Mesenchymal stem cell (in vitro differentiated cells and primary cell): ENCODE measurements at regions not wholly inside any gene's neighbourhood (a gene's known extent, or its start where the extent isn't known, plus 50 kb on each side); places are given as distances from the start of the nearest gene placed in this dataset.
A peak's percentile ranks its signal among the peaks of the same experiment; 100 is the strongest.

Experiments used
- DNase-seq: peaks from one replicate; pipeline ENCODE4 v3.0.0-alpha.2; 2013
- H2AFZ ChIP-seq: one replicate; pipeline ENCODE4 v1.6.1; 2013; ENCODE audit warnings: low read depth, mild to moderate bottlenecking, control low read depth, inconsistent platforms, low read length, moderate library complexity
- H2AK5ac ChIP-seq: 2 replicates; pipeline ENCODE4 v1.6.1; 2013; ENCODE audit warnings: low read length, moderate library complexity, mild to moderate bottlenecking, inconsistent platforms; ENCODE audit not compliant: severe bottlenecking
- H2BK120ac ChIP-seq: one replicate; pipeline ENCODE4 v1.6.1; 2013; ENCODE audit warnings: low read depth, mild to moderate bottlenecking, inconsistent platforms, low read length, moderate library complexity
- H2BK12ac ChIP-seq, 2 experiments: one replicate each; pipeline ENCODE4 v1.6.1; 2013; ENCODE audit warnings: inconsistent platforms in 2 of 2, low read length in 2 of 2, mild to moderate bottlenecking in 2 of 2, moderate library complexity in 2 of 2, control low read depth in 1 of 2
- H2BK15ac ChIP-seq: one replicate; pipeline ENCODE4 v1.6.1; 2013; ENCODE audit warnings: mild to moderate bottlenecking, low read depth, inconsistent platforms; ENCODE audit not compliant: poor library complexity, severe bottlenecking
- H2BK5ac ChIP-seq: 2 replicates; pipeline ENCODE4 v1.6.1; 2013; ENCODE audit warnings: low read depth, mild to moderate bottlenecking, low read length, control low read depth, inconsistent platforms; ENCODE audit not compliant: poor library complexity, severe bottlenecking
- H3K14ac ChIP-seq, 2 experiments: one replicate each; pipeline ENCODE4 v1.6.1; 2013; ENCODE audit warnings: inconsistent platforms in 2 of 2, low read length in 2 of 2, control low read depth in 1 of 2, mild to moderate bottlenecking in 1 of 2, moderate library complexity in 1 of 2
- H3K18ac ChIP-seq, 2 experiments: one replicate each; pipeline ENCODE4 v1.6.1; 2013; ENCODE audit warnings: inconsistent platforms in 2 of 2, low read length in 2 of 2, control low read depth in 1 of 2, low read depth in 1 of 2, mild to moderate bottlenecking in 1 of 2
- H3K23ac ChIP-seq, 2 experiments: one replicate each; pipeline ENCODE4 v1.6.1; 2013; ENCODE audit warnings: inconsistent platforms in 2 of 2, low read length in 2 of 2, mild to moderate bottlenecking in 2 of 2, moderate library complexity in 2 of 2, control low read depth in 1 of 2
- H3K27ac ChIP-seq: 2 replicates; pipeline ENCODE4 v1.5.1; 2013; ENCODE audit warnings: mild to moderate bottlenecking, moderate library complexity, low read length, control low read depth, inconsistent platforms; ENCODE audit not compliant: poor library complexity, severe bottlenecking
- H3K27me3 ChIP-seq, 2 experiments: 2 replicates each; pipeline versions ENCODE4 v1.6.1 to v1.7.0; 2013; ENCODE audit warnings: low read length in 2 of 2, mild to moderate bottlenecking in 2 of 2, moderate library complexity in 2 of 2, control low read depth in 1 of 2, inconsistent platforms in 1 of 2; ENCODE audit not compliant: control insufficient read depth in 1 of 2, insufficient read depth in 1 of 2
- H3K36me3 ChIP-seq, 2 experiments: 2 replicates each; pipeline versions ENCODE4 v1.6.1 to v1.7.0; 2013; ENCODE audit warnings: low read length in 2 of 2, control low read depth in 1 of 2, inconsistent platforms in 1 of 2, low read depth in 1 of 2, mild to moderate bottlenecking in 1 of 2; ENCODE audit not compliant: insufficient read depth in 2 of 2, control insufficient read depth in 1 of 2
- H3K4ac ChIP-seq, 2 experiments: one replicate each; pipeline ENCODE4 v1.6.1; 2013; ENCODE audit warnings: inconsistent platforms in 2 of 2, low read length in 2 of 2, mild to moderate bottlenecking in 2 of 2, moderate library complexity in 2 of 2, control low read depth in 1 of 2, low read depth in 1 of 2
- H3K4me1 ChIP-seq: 2 replicates; pipeline ENCODE4 v1.6.1; 2013; ENCODE audit warnings: low read depth, low read length, control low read depth; ENCODE audit not compliant: control insufficient read depth, insufficient read depth
- H3K4me2 ChIP-seq: 2 replicates; pipeline ENCODE4 v1.6.1; 2013; ENCODE audit warnings: low read length, mild to moderate bottlenecking, inconsistent platforms; ENCODE audit not compliant: poor library complexity, severe bottlenecking
- H3K4me3 ChIP-seq, 2 experiments: 2 replicates each; pipeline versions ENCODE4 v1.5.1 to v1.7.0; 2013; ENCODE audit warnings: low read length in 2 of 2, mild to moderate bottlenecking in 2 of 2, control low read depth in 1 of 2, low read depth in 1 of 2; ENCODE audit not compliant: insufficient read depth in 1 of 2
- H3K79me1 ChIP-seq: replicated peaks from 2 replicates; pipeline ENCODE4 v1.6.1; 2013; ENCODE audit warnings: mild to moderate bottlenecking, control low read depth, low read length, inconsistent platforms; ENCODE audit not compliant: poor library complexity, severe bottlenecking
- H3K9ac ChIP-seq: 2 replicates; pipeline ENCODE4 v1.7.0; 2013; ENCODE audit warnings: mild to moderate bottlenecking, low read length, moderate library complexity
- H3K9me3 ChIP-seq: 2 replicates; pipeline ENCODE4 v1.7.0; 2013; ENCODE audit warnings: mild to moderate bottlenecking, low read length; ENCODE audit not compliant: control insufficient read depth
- H4K8ac ChIP-seq: one replicate; pipeline ENCODE4 v1.6.1; 2013; ENCODE audit warnings: inconsistent platforms, mild to moderate bottlenecking, low read length, moderate library complexity
- H4K91ac ChIP-seq: one replicate; pipeline ENCODE4 v1.6.1; 2013; ENCODE audit warnings: mild to moderate bottlenecking, low read length, inconsistent platforms
- WGBS: methylation state at CpG from one replicate; pipeline ENCODE4 v1.1.7; 2013; ENCODE audit warnings: mixed read lengths; 5-methylcytosine and 5-hydroxymethylcytosine counted together

- H2AK5ac ChIP-seq: no peak overlapping the region
- no peak overlapping the region for H3K27ac ChIP-seq
- H2AFZ ChIP-seq: no peak overlapping the region
- H3K36me3 ChIP-seq: no peaks in the 10 kb centered on the region
- H3K4me2 ChIP-seq: no peak overlapping the region
- H2BK120ac ChIP-seq: no peak overlapping the region
- H2BK15ac ChIP-seq: no peak overlapping the region
- H3K14ac ChIP-seq: no peak overlapping the region
- H3K23ac ChIP-seq: no peak overlapping the region
- no peak overlapping the region for H3K18ac ChIP-seq
- no peaks in the 10 kb centered on the region for H3K9me3 ChIP-seq
- no peak overlapping the region for H2BK5ac ChIP-seq
- no peaks in the 10 kb centered on the region for H3K79me1 ChIP-seq
- H2BK12ac ChIP-seq: no peak overlapping the region
- WGBS: 29% methylated on average over 2 of the region's 2 CpGs
- no peaks in the 10 kb centered on the region for H3K27me3 ChIP-seq
- no peak overlapping the region for H3K4me3 ChIP-seq
- no peak for DNase-seq
- no peaks in the 10 kb centered on the region for H3K4me1 ChIP-seq
- no peak overlapping the region for H3K4ac ChIP-seq
- H4K91ac ChIP-seq: no peak overlapping the region
- no peak overlapping the region for H4K8ac ChIP-seq
- H3K9ac ChIP-seq: no peak overlapping the region
Observed at GRCh38 chr16:56022818-56023217, 147.6 kb upstream of the CES5A start.

GRCh38 chr16:56019274-56019673 is 144.1 kb upstream of the CES5A start:
- no peak overlapping the region for H3K27ac ChIP-seq
- no peak overlapping the region for H2BK120ac ChIP-seq
- DNase-seq: no peak
- no peak overlapping the region for H2BK12ac ChIP-seq
- H3K79me1 ChIP-seq: no peaks in the 10 kb centered on the region
- no peak overlapping the region for H2BK5ac ChIP-seq
- H3K36me3 ChIP-seq: no peaks in the 10 kb centered on the region
- H3K23ac ChIP-seq: no peak overlapping the region
- no peak overlapping the region for H3K14ac ChIP-seq
- no peaks in the 10 kb centered on the region for H3K9me3 ChIP-seq
- H3K9ac ChIP-seq: no peak overlapping the region
- H3K4me3 ChIP-seq: no peak overlapping the region
- no peak overlapping the region for H2AFZ ChIP-seq
- H3K27me3 ChIP-seq: no peaks in the 10 kb centered on the region
- no peak overlapping the region for H2AK5ac ChIP-seq
- no peak overlapping the region for H3K4ac ChIP-seq
- H3K4me1 ChIP-seq: no peaks in the 10 kb centered on the region
- H3K4me2 ChIP-seq: no peak overlapping the region
- H4K8ac ChIP-seq: no peak overlapping the region
- no peak overlapping the region for H2BK15ac ChIP-seq
- H4K91ac ChIP-seq: no peak overlapping the region
- H3K18ac ChIP-seq: no peak overlapping the region

GRCh38 chr16:56013962-56014552 is 138.9 kb upstream of the CES5A start:
- peak overlapping the region; percentile 22 for H4K8ac ChIP-seq
- no peak for DNase-seq

GRCh38 chr16:56012482-56012811 is 137.3 kb upstream of the CES5A start:
- H3K27ac ChIP-seq: no peak overlapping the region
- H4K91ac ChIP-seq: no peak overlapping the region
- H2BK15ac ChIP-seq: no peak overlapping the region
- H2AFZ ChIP-seq: no peak overlapping the region
- H2AK5ac ChIP-seq: no peak overlapping the region
- no peak overlapping the region for H2BK5ac ChIP-seq
- no peak overlapping the region for H2BK12ac ChIP-seq
- H3K9me3 ChIP-seq: no peaks in the 10 kb centered on the region
- no peak overlapping the region for H3K4me3 ChIP-seq
- no peak overlapping the region for H3K4me2 ChIP-seq
- H3K18ac ChIP-seq: no peak overlapping the region
- DNase-seq: no peak
- WGBS: 82% methylated on average over 3 of the region's 3 CpGs
- H3K4ac ChIP-seq: no peak overlapping the region
- H3K27me3 ChIP-seq: no peaks in the 10 kb centered on the region
- no peaks in the 10 kb centered on the region for H3K4me1 ChIP-seq
- no peak overlapping the region for H3K14ac ChIP-seq
- H3K36me3 ChIP-seq: no peaks in the 10 kb centered on the region
- H3K23ac ChIP-seq: no peak overlapping the region
- no peak overlapping the region for H3K9ac ChIP-seq
- H3K79me1 ChIP-seq: no peaks in the 10 kb centered on the region
- H2BK120ac ChIP-seq: no peak overlapping the region
- no peak overlapping the region for H4K8ac ChIP-seq

More at GRCh38 chr16:56013962-56014552, 138.9 kb upstream of the CES5A start:
- no peaks in the 10 kb centered on the region for H3K4me1 ChIP-seq
- H3K23ac ChIP-seq: no peak overlapping the region
- H2BK12ac ChIP-seq: no peak overlapping the region
- H3K14ac ChIP-seq: no peak overlapping the region
- no peak overlapping the region for H2BK120ac ChIP-seq
- no peaks in the 10 kb centered on the region for H3K9me3 ChIP-seq
- no peaks in the 10 kb centered on the region for H3K36me3 ChIP-seq
- no peak overlapping the region for H3K27ac ChIP-seq
- no peak overlapping the region for H2AFZ ChIP-seq
- no peak overlapping the region for H2BK15ac ChIP-seq
- no peak overlapping the region for H2BK5ac ChIP-seq
- H3K27me3 ChIP-seq: no peaks in the 10 kb centered on the region
- no peak overlapping the region for H3K18ac ChIP-seq
- no peak overlapping the region for H3K4me3 ChIP-seq
- H4K91ac ChIP-seq: no peak overlapping the region
- no peak overlapping the region for H3K9ac ChIP-seq
- no peak overlapping the region for H3K4ac ChIP-seq
- no peak overlapping the region for H2AK5ac ChIP-seq
- no peak overlapping the region for H3K4me2 ChIP-seq
- no peaks in the 10 kb centered on the region for H3K79me1 ChIP-seq
- 21% methylated on average over 6 of the region's 6 CpGs for WGBS
